GM12891 (cell line): ENCODE measurements at regions not wholly inside any gene's neighbourhood (a gene's known extent, or its start where the extent isn't known, plus 50 kb on each side); places are given as distances from the start of the nearest gene placed in this dataset.

ENCODE experiments used
- DNase-seq: peaks from one replicate; pipeline ENCODE4 v3.0.0; 2011; ENCODE audit warnings: low spot score; ENCODE audit not compliant: insufficient read length
- FAIRE-seq: peaks from 2 replicates; lab custom pipeline; 2011; peaks lifted over from hg19 to GRCh38; lab: Jason Lieb, UNC
- PAX5 ChIP-seq: IDR thresholded peaks from 2 replicates; pipeline ENCODE4 v1.6.1; 2011; ENCODE audit warnings: low read length, moderate library complexity, mild to moderate bottlenecking; ENCODE audit not compliant: insufficient read depth, severe bottlenecking
- POLR2A ChIP-seq: IDR thresholded peaks from 2 replicates; pipeline ENCODE4 v1.6.1; 2011; ENCODE audit warnings: low read depth, low read length, control low read depth
- POLR2AphosphoS5 ChIP-seq: IDR thresholded peaks from 2 replicates; pipeline ENCODE4 v1.6.1; 2011; ENCODE audit warnings: low read depth, low read length, control low read depth
- POU2F2 ChIP-seq: IDR thresholded peaks from 2 replicates; pipeline ENCODE4 v1.6.1; 2011; ENCODE audit warnings: low read depth, mild to moderate bottlenecking, control low read depth, low read length, moderate library complexity
- SPI1 ChIP-seq: IDR thresholded peaks from 2 replicates; pipeline ENCODE4 v1.6.1; 2011; ENCODE audit warnings: low read depth, low read length, control low read depth
- TAF1 ChIP-seq: IDR thresholded peaks from 2 replicates; pipeline ENCODE4 v1.6.1; 2011; ENCODE audit warnings: low read depth, low read length, control low read depth

DNA sequence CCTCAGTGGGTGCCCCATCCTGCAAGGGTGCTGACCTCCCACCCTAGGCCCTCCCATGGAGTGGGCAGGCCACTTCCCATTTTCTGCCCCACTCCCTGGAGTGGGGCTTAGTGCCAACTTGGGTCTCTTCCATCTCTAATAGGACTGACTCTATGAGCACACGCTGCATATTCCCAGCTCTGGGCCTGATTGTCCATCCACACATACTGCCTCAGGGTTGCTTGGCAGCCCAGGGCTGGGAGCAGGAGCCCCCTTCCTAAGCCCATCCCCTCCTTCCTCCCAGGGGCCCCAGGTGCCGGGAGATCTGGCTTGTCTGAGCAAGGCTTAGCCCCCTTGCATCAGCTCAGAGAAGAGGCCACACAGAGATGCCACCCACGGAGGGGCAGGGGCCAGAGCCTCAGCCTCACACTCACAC lies 55.1 kb downstream of the PJA1 start:
- FAIRE-seq (no peak), DNase-seq (no peak)
- TF ChIP-seq POLR2A: no peak
- no peak for TF ChIP-seq POLR2AphosphoS5
- no peak for TF ChIP-seq TAF1
- TF ChIP-seq POU2F2: no peak
- no peak for TF ChIP-seq SPI1
- TF ChIP-seq PAX5: no peak

DNA sequence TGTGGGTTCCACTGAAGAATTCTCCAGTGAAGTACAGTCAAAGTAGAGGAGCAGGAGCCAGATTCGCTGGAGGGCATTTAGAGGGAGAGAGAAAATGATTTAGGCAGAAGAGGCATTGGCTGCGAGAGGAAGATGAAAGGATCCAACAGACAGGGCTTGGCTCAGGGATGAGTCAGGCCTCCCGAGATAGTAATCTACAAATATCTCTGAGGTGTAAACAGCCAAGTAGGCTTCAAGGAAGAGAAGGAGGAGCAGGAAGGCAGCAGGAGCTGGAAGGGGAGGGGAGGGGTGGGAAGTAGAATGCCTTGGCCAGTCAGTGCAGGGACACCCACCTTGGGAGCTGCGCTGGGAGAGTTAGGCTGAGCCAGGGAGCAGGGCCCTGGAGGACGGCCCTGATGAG lies 55.5 kb downstream of the PJA1 start:
- TF ChIP-seq POU2F2 (no peak), SPI1 (no peak)
- DNase-seq: no peak
- no peak for FAIRE-seq

GRCh38 chrX:69109036-69109663 lies 56.1 kb downstream of the PJA1 start:
- FAIRE-seq (no peak), DNase-seq (no peak)
- TF ChIP-seq POU2F2 (no peak), POLR2A (no peak), PAX5 (no peak), POLR2AphosphoS5 (no peak), TAF1 (no peak)

DNA sequence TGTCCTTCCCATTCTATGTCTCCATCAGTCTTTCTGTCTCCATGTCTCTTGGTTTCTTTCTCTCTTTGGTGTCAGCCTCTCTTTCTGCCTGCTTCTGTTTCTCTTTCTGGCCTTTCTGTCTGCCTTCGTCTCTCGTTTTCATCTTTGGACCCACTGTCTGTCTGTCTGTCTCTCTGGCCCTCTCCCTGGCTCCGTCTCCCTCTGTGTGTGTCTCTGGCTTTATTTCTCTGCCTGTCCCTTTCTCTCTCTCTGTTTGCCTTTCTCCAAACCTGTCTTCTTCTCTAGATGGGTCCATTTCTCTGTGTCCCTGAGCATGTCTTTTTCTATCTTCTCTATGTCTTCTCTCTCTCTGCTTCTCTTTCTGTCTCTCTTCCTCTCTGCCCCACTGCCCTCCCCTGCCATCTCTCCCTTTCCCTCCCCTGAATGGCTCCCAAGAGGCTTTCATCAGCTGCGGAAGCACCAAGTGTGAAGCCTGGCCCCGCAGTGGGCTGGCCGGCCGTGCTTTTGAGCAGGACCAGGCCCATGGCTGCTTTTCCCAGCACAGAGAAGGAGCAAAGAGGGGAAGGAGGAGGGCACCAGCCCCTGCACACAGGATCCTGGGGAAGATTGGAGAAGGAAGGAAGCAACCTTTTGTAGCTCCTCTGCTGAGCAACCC lies 57.4 kb downstream of the PJA1 start:
- no peak for TF ChIP-seq TAF1
- FAIRE-seq: no peak
- DNase-seq: no peak

GRCh38 chrX:69107231-69107739 lies 58.0 kb downstream of the PJA1 start:
- FAIRE-seq (no peak), DNase-seq (no peak)
- TF ChIP-seq TAF1 (no peak), POU2F2 (no peak), POLR2A (no peak), POLR2AphosphoS5 (no peak), SPI1 (no peak), PAX5 (no peak)

GRCh38 chrX:69104756-69105434 lies 60.4 kb downstream of the PJA1 start:
- DNase-seq (no peak), FAIRE-seq (no peak)
- TF ChIP-seq POLR2AphosphoS5 (no peak), TAF1 (no peak), PAX5 (no peak), POU2F2 (no peak), SPI1 (no peak), POLR2A (no peak)

DNA sequence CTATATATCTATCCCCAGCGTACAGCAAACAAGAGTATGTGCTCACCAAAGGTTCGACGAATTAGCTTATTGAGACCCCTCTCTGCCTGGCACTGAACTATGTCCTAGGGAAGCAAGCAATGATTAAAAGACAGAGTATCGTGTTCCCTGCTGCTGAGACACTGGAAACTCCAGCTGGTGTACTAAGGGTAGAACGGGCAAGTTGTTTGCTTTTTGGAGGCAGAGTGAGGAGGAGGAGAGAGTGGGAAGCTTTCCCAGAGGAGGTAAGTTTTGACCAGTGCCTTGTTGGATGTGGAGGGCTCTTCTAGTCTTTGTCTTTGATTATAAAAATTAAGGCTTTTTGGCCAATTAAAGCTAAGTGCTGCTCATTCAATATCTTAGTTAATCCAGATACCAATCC lies 61.7 kb downstream of the PJA1 start:
- TF ChIP-seq SPI1 (no peak), POLR2AphosphoS5 (no peak), TAF1 (no peak), POU2F2 (no peak), POLR2A (no peak), PAX5 (no peak)
- no peak for DNase-seq
- no peak for FAIRE-seq

DNA sequence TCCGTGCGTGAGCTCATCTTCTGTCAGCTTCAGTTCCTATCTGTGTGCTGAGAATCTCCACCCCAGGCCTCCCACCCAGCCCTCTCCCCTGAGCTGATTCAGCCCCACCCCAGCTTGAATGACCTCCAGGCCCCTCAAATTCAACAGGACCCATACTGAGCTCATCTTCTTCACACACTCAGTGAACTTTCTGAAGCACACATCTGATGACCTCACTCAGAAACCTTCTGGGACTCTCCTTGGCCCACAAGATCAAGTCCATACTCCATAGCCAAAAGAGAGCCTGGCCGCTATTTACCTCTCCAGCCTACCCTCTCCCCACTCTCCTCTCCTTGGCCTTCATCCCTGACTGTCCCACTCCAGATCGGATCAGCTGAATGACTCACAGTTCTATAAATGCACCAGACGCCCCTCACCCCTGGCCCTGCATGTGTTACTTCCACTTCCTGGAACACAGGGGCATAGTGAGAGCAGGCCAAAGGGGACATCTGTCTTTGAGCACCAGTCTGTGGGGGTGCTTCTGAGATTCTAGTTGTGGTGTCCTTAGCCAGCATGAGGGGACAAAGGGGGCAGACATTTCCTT lies 62.5 kb downstream of the PJA1 start:
- no peak for DNase-seq
- TF ChIP-seq POLR2AphosphoS5 (no peak), SPI1 (no peak), POU2F2 (no peak), POLR2A (no peak), TAF1 (no peak), PAX5 (no peak)
- FAIRE-seq: no peak

GRCh38 chrX:69101683-69102251 lies 63.5 kb downstream of the PJA1 start:
- TF ChIP-seq SPI1 (no peak), POU2F2 (no peak), TAF1 (no peak), PAX5 (no peak), POLR2A (no peak), POLR2AphosphoS5 (no peak)
- FAIRE-seq (no peak), DNase-seq (no peak)
